K562 (cell line): ENCODE measurements at regions not wholly inside any gene's neighbourhood (a gene's known extent, or its start where the extent isn't known, plus 50 kb on each side); places are given as distances from the start of the nearest gene placed in this dataset.

Source experiments
- BDP1 ChIP-seq: IDR thresholded peaks from 3 replicates; pipeline ENCODE4 v1.6.1; 2011; ENCODE audit not compliant: insufficient read length, insufficient read depth
- PRMT5 ChIP-seq: sonication (generic); formaldehyde crosslinking; IDR thresholded peaks from 2 replicates; pipeline ENCODE4 v1.5.0; 2020; ENCODE audit warnings: missing genetic modification reagents
- RNF219 ChIP-seq: fragments of 250-450 bp; sonication (Bioruptor Pico); IDR thresholded peaks from 2 replicates; pipeline ENCODE4 v1.5.0; 2022; ENCODE audit warnings: mild to moderate bottlenecking
- ZNF79 ChIP-seq: fragments of 250-450 bp; sonication (Bioruptor Pico); IDR thresholded peaks from 2 replicates; pipeline ENCODE4 v1.4.0; 2020; ENCODE audit warnings: low read depth, mild to moderate bottlenecking, moderate library complexity
- TF ChIP-seq, protein P1 (sequence below): fragments of 450-650 bp; IDR thresholded peaks from 2 replicates; pipeline ENCODE4 v1.7.0; 2016; ENCODE audit warnings: borderline replicate concordance
- TF ChIP-seq, protein P2 (sequence below): fragments of 250-450 bp; sonication (Bioruptor Pico); IDR thresholded peaks from 2 replicates; pipeline ENCODE4 v1.9.0; 2021; ENCODE audit warnings: mild to moderate bottlenecking, inconsistent platforms

DNA sequence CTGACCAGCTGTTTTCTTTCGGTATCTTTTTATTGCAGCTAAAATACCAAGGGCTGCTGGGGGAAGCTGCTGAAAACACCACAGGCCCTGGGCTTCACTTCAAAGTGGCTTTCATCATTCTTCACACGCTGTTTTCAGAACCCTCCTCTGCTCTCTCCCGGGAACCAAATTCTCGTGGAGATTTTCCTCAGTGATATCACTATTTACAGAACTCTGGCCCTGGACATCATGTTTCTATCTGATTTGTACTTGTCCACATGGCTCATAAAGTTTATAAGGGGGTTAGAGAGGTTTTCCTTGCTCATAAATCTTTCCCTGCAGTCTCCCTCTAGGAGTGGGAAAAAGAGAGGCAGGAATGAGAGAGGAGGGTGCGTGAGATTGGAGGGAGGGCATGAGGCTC, 177.4 kb upstream of the NPVF start (continued):
- no peak for TF ChIP-seq RNF219
- TF ChIP-seq, protein P1, sequence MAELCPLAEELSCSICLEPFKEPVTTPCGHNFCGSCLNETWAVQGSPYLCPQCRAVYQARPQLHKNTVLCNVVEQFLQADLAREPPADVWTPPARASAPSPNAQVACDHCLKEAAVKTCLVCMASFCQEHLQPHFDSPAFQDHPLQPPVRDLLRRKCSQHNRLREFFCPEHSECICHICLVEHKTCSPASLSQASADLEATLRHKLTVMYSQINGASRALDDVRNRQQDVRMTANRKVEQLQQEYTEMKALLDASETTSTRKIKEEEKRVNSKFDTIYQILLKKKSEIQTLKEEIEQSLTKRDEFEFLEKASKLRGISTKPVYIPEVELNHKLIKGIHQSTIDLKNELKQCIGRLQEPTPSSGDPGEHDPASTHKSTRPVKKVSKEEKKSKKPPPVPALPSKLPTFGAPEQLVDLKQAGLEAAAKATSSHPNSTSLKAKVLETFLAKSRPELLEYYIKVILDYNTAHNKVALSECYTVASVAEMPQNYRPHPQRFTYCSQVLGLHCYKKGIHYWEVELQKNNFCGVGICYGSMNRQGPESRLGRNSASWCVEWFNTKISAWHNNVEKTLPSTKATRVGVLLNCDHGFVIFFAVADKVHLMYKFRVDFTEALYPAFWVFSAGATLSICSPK, result no peak
- no peak for TF ChIP-seq BDP1
- TF ChIP-seq, protein P2, sequence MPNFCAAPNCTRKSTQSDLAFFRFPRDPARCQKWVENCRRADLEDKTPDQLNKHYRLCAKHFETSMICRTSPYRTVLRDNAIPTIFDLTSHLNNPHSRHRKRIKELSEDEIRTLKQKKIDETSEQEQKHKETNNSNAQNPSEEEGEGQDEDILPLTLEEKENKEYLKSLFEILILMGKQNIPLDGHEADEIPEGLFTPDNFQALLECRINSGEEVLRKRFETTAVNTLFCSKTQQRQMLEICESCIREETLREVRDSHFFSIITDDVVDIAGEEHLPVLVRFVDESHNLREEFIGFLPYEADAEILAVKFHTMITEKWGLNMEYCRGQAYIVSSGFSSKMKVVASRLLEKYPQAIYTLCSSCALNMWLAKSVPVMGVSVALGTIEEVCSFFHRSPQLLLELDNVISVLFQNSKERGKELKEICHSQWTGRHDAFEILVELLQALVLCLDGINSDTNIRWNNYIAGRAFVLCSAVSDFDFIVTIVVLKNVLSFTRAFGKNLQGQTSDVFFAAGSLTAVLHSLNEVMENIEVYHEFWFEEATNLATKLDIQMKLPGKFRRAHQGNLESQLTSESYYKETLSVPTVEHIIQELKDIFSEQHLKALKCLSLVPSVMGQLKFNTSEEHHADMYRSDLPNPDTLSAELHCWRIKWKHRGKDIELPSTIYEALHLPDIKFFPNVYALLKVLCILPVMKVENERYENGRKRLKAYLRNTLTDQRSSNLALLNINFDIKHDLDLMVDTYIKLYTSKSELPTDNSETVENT (CRISPR knock-in tag), result no peak
- TF ChIP-seq PRMT5 (CRISPR knock-in tag), result no peak
- no peak for TF ChIP-seq ZNF79 (CRISPR knock-in tag)
